ENCODE measurements at regions not wholly inside any gene's neighbourhood (a gene's known extent, or its start where the extent isn't known, plus 50 kb on each side); places are given as distances from the start of the nearest gene placed in this dataset.

DNA sequence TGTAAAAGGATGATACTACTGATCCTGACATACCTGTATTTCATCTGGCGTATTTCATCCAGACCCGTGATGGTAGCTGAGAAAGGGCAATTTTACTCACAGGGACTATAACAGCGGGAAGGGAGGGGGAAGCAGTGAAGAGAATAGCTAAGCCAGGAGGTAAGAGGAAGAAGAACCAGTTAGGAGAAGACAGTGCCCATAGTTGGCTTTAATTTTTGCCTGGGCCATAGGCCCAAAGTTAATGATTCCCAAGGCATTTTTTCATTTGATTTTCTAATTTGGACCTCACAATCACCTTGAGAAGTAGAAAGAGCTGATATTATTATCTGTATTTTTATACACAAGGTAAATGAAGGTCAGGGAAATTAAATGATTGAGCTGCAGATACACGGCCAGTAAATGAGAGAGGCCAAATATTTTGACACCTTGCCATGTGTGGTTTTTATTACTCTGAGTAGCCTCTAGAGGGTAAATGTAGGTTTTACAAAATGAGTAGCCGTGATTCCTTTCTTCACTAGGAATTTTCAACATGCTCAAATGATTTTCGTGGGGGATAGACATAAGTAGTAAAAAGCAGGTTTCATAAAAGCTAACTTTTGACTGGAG, 382.2 kb downstream of the FUT8 start:
- no peak overlapping the region for H3K4me3 ChIP-seq (ENCODE audit: low read depth in 1 of 3, low read length in 3 of 3)
- 79 to 82% (median 82%) methylated on average over 6 of the region's 6 CpGs for WGBS, 3 donors
- FAIRE-seq (no peak), DNase-seq (no peak)
- H3K4me1 ChIP-seq (ENCODE audit: control insufficient read depth in 3 of 3, insufficient read depth in 2 of 3, low read depth in 1 of 3, low read length in 2 of 3): no peaks in the 10 kb centered on the region
- no peak overlapping the region for H3K27ac ChIP-seq (ENCODE audit: low read depth in 1 of 3, low read length in 2 of 3)
- H3K36me3 ChIP-seq (ENCODE audit: control insufficient read depth in 3 of 3, insufficient read depth in 2 of 3, low read depth in 1 of 3, low read length in 3 of 3): no peaks in the 10 kb centered on the region
- no peaks in the 10 kb centered on the region for H3K27me3 ChIP-seq (ENCODE audit: control insufficient read depth in 3 of 3, insufficient read depth in 3 of 3, low read length in 3 of 3)
- H3K9me3 ChIP-seq (ENCODE audit: control insufficient read depth in 2 of 2, insufficient read depth in 1 of 2, low read depth in 1 of 2, low read length in 1 of 2): no peaks in the 10 kb centered on the region

DNA sequence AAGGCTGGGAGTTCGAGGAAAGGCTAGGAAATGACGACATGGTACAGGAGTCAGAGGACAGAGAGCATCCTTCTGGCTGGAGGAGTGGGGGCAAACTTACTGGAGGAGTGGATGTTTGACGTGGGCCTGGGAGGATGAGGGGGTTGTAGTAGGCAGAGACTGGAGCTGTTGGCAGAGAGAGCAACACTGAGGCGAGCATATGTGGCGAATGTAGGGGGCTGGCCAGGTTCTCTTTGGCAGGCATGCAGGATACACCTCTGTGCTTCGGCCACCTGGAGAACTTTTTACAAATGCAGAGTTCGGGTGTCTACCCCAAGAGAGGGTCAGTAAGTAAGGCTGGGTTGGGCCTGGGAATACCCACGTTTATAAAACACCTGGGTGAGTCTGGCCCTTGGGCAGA, 385.7 kb downstream of the FUT8 start:
- H3K27me3 ChIP-seq (ENCODE audit: control insufficient read depth in 3 of 3, insufficient read depth in 3 of 3, low read length in 3 of 3): no peaks in the 10 kb centered on the region
- H3K4me3 ChIP-seq (ENCODE audit: low read depth in 1 of 3, low read length in 3 of 3): no peak overlapping the region
- WGBS, 3 donors: 86 to 92% (median 90%) methylated on average over 8 of the region's 8 CpGs
- H3K36me3 ChIP-seq (ENCODE audit: control insufficient read depth in 3 of 3, insufficient read depth in 2 of 3, low read depth in 1 of 3, low read length in 3 of 3): no peaks in the 10 kb centered on the region
- no peaks in the 10 kb centered on the region for H3K4me1 ChIP-seq (ENCODE audit: control insufficient read depth in 3 of 3, insufficient read depth in 2 of 3, low read depth in 1 of 3, low read length in 2 of 3)
- FAIRE-seq: no peak
- no peak for DNase-seq
- H3K9me3 ChIP-seq (ENCODE audit: control insufficient read depth in 2 of 2, insufficient read depth in 1 of 2, low read depth in 1 of 2, low read length in 1 of 2): no peaks in the 10 kb centered on the region
- H3K27ac ChIP-seq (ENCODE audit: low read depth in 1 of 3, low read length in 2 of 3): no peak overlapping the region

DNA sequence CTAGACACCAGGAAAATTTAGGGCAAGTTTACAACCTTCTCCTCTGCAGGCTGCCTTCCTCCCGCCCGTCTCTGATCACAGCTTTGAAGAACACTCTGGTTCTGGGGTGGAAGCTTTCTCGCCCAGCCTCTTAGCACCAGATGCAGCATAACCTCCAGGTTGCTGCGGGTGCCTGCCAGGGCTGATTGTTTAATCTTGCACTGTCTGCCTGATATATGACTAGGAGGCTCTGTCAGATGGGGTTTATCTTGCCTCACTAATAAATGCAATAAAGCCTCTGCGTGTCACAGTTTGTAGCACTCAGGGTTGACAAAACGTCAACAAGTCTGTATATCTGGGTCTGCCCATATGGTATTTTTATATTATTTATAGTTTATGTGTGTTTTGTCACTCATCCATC, 388.2 kb downstream of the FUT8 start:
- FAIRE-seq (no peak), DNase-seq (no peak)
- Histone ChIP-seq H3K4me1 (ENCODE audit: control insufficient read depth in 3 of 3, insufficient read depth in 2 of 3, low read depth in 1 of 3, low read length in 2 of 3) (no peaks in the 10 kb centered on the region), H3K9me3 (ENCODE audit: control insufficient read depth in 2 of 2, insufficient read depth in 1 of 2, low read depth in 1 of 2, low read length in 1 of 2) (no peaks in the 10 kb centered on the region), H3K27ac (ENCODE audit: low read depth in 1 of 3, low read length in 2 of 3) (no peak overlapping the region), H3K36me3 (ENCODE audit: control insufficient read depth in 3 of 3, insufficient read depth in 2 of 3, low read depth in 1 of 3, low read length in 3 of 3) (no peaks in the 10 kb centered on the region), H3K27me3 (ENCODE audit: control insufficient read depth in 3 of 3, insufficient read depth in 3 of 3, low read length in 3 of 3) (no peaks in the 10 kb centered on the region), H3K4me3 (ENCODE audit: low read depth in 1 of 3, low read length in 3 of 3) (no peak overlapping the region)
- 85 to 92% (median 89%) methylated on average over 6 of the region's 6 CpGs for WGBS, 3 donors

DNA sequence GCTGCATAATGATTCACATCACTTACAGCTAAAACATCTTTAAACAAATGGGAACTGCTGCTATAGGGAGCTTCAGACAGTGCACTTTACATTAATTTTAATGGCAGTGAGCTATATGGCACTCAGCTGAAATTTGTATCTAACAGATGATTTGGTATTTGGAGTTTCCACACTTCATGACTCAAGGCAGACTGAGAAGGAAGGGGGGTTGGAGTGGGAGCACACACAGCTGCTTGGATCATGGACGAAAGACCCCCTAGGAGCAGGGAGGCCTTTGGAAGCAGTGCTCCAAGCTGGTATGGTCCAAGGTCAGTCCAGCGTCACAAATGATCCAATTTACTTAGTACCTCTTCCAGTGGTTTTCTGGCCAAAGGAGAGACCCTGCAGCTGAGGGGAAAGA, 389.7 kb downstream of the FUT8 start:
- 83 to 94% (median 85%) methylated on average over 2 of the region's 2 CpGs for WGBS, 3 donors
- no peaks in the 10 kb centered on the region for H3K27me3 ChIP-seq (ENCODE audit: control insufficient read depth in 3 of 3, insufficient read depth in 3 of 3, low read length in 3 of 3)
- no peak for FAIRE-seq

DNA sequence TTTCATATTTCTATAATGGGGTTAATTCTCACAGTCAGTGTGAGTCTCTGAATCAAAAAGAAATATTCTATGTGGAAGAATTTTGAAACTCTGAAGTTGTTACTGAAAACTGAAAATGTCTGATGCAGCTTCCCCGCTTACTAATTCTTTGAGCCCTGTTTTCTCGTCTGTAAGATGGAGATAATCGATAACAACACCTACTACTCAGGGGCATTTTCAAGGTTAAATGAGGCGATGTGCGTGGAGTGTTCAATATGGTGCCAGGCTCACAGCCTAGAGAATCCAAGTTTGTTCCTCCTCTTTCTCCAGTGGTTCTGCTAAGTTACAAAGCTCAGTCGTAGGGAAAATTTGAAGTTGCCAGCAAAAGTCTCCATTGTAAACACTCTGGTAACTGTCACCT, 391.4 kb downstream of the FUT8 start:
- 79 to 90% (median 87%) methylated on average over 6 of the region's 6 CpGs for WGBS, 3 donors
- Histone ChIP-seq H3K36me3 (ENCODE audit: control insufficient read depth in 3 of 3, insufficient read depth in 2 of 3, low read depth in 1 of 3, low read length in 3 of 3) (no peaks in the 10 kb centered on the region), H3K4me1 (ENCODE audit: control insufficient read depth in 3 of 3, insufficient read depth in 2 of 3, low read depth in 1 of 3, low read length in 2 of 3) (no peaks in the 10 kb centered on the region), H3K9me3 (ENCODE audit: control insufficient read depth in 2 of 2, insufficient read depth in 1 of 2, low read depth in 1 of 2, low read length in 1 of 2) (peaks cover 0 to 15% of the 10 kb centered on the region in 2 donors), H3K27me3 (ENCODE audit: control insufficient read depth in 3 of 3, insufficient read depth in 3 of 3, low read length in 3 of 3) (no peaks in the 10 kb centered on the region), H3K27ac (ENCODE audit: low read depth in 1 of 3, low read length in 2 of 3) (no peak overlapping the region), H3K4me3 (ENCODE audit: low read depth in 1 of 3, low read length in 3 of 3) (no peak overlapping the region)
- FAIRE-seq (no peak), DNase-seq (no peak)

More for the DNA sequence above, 389.7 kb downstream of the FUT8 start:
- H3K36me3 ChIP-seq (ENCODE audit: control insufficient read depth in 3 of 3, insufficient read depth in 2 of 3, low read depth in 1 of 3, low read length in 3 of 3): no peaks in the 10 kb centered on the region
- no peak overlapping the region for H3K4me3 ChIP-seq (ENCODE audit: low read depth in 1 of 3, low read length in 3 of 3)
- H3K27ac ChIP-seq (ENCODE audit: low read depth in 1 of 3, low read length in 2 of 3): no peak overlapping the region
- peaks cover 0 to under 1% of the 10 kb centered on the region in 2 donors for H3K9me3 ChIP-seq (ENCODE audit: control insufficient read depth in 2 of 2, insufficient read depth in 1 of 2, low read depth in 1 of 2, low read length in 1 of 2)
- no peak for DNase-seq
- no peaks in the 10 kb centered on the region for H3K4me1 ChIP-seq (ENCODE audit: control insufficient read depth in 3 of 3, insufficient read depth in 2 of 3, low read depth in 1 of 3, low read length in 2 of 3)

DNA sequence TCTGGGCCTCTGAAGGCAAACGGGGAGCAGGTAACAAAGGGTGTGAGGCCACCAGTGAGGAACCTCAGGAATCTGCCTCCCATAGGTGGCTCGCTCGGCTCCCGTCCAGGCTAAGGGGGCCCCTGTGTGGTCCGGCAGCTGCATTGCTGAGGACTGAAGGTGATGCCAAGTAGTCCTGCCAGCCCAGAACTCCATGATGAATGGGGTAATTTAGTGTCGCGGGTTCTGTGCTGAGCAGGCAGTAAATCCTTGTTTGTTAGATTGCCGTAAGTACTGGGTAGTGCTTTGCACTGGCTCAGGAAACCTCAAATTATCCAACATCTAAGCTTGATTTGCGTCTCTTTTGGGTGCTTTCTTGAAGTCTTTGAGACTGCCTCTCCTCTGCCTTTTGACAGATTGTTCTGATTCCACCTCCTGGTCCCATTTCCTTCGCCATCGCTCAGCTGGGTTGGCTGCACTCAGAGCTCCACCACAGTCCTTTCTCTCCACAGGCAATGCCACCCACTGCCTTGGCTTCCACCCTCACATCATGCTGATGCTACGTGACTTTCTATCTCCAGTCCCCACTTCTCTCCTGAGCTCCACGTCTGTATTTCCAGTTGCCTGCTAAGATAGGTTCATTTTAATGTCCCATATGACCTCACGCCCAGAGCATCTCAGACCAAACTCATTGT, 392.0 kb downstream of the FUT8 start:
- no peaks in the 10 kb centered on the region for H3K4me1 ChIP-seq (ENCODE audit: control insufficient read depth in 3 of 3, insufficient read depth in 2 of 3, low read depth in 1 of 3, low read length in 2 of 3)
- FAIRE-seq (no peak), DNase-seq (no peak)
- no peak overlapping the region for H3K4me3 ChIP-seq (ENCODE audit: low read depth in 1 of 3, low read length in 3 of 3)
- H3K9me3 ChIP-seq (ENCODE audit: control insufficient read depth in 2 of 2, insufficient read depth in 1 of 2, low read depth in 1 of 2, low read length in 1 of 2): peaks cover 0 to 22% of the 10 kb centered on the region in 2 donors
- H3K27me3 ChIP-seq (ENCODE audit: control insufficient read depth in 3 of 3, insufficient read depth in 3 of 3, low read length in 3 of 3): no peaks in the 10 kb centered on the region
- WGBS, 3 donors: 76 to 82% (median 80%) methylated on average over 14 of the region's 14 CpGs
- H3K36me3 ChIP-seq (ENCODE audit: control insufficient read depth in 3 of 3, insufficient read depth in 2 of 3, low read depth in 1 of 3, low read length in 3 of 3): no peaks in the 10 kb centered on the region
- no peak overlapping the region for H3K27ac ChIP-seq (ENCODE audit: low read depth in 1 of 3, low read length in 2 of 3)

DNA sequence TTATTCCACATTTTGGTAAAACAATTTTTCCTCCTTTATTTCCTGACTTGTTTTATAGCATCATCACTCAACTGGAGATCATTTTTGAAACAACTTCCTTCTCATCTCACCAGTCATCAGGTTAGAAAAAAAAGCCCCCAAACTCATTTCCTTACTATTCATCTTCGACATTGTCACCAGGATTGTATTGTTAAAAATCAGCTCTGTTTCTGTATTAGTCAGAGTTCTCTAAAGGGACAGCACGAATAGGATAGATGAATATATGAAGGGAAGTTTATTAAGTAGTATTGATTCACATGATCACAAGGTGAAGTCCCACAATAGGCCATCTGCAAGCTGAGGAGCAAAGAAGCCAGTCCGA, 392.6 kb downstream of the FUT8 start:
- Histone ChIP-seq H3K27me3 (ENCODE audit: control insufficient read depth in 3 of 3, insufficient read depth in 3 of 3, low read length in 3 of 3) (no peaks in the 10 kb centered on the region), H3K27ac (ENCODE audit: low read depth in 1 of 3, low read length in 2 of 3) (no peak overlapping the region), H3K36me3 (ENCODE audit: control insufficient read depth in 3 of 3, insufficient read depth in 2 of 3, low read depth in 1 of 3, low read length in 3 of 3) (no peaks in the 10 kb centered on the region), H3K9me3 (ENCODE audit: control insufficient read depth in 2 of 2, insufficient read depth in 1 of 2, low read depth in 1 of 2, low read length in 1 of 2) (peaks cover 0 to 24% of the 10 kb centered on the region in 2 donors), H3K4me3 (ENCODE audit: low read depth in 1 of 3, low read length in 3 of 3) (no peak overlapping the region), H3K4me1 (ENCODE audit: control insufficient read depth in 3 of 3, insufficient read depth in 2 of 3, low read depth in 1 of 3, low read length in 2 of 3) (no peaks in the 10 kb centered on the region)
- WGBS, 3 donors: 75 to 81% (median 76%) methylated on average over 3 of the region's 3 CpGs
- FAIRE-seq: no peak
- no peak for DNase-seq

DNA sequence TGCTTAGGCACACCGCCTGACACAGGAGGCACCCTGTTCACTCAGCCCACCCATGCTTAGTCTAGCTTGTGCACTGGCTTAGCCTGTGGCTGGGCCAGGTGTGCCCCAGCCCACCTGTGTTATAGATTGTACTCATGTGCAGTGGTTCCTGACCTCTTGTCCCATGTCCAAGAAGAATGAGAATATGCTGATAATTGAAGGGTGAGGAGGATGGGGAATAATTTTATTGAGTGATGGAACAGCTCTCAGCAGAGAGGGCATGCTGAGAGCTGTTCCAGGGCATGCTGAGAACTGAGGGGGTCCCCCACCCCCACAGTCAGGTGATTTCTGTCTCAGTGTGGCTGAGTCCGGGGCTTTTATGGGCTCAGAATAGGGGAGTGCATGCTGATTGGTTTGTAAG, 395.9 kb downstream of the FUT8 start:
- H3K27me3 ChIP-seq (ENCODE audit: control insufficient read depth in 3 of 3, insufficient read depth in 3 of 3, low read length in 3 of 3): no peaks in the 10 kb centered on the region
- DNase-seq (no peak), FAIRE-seq (no peak)
- peaks cover 0 to 24% of the 10 kb centered on the region in 2 donors for H3K9me3 ChIP-seq (ENCODE audit: control insufficient read depth in 2 of 2, insufficient read depth in 1 of 2, low read depth in 1 of 2, low read length in 1 of 2)
- no peaks in the 10 kb centered on the region for H3K36me3 ChIP-seq (ENCODE audit: control insufficient read depth in 3 of 3, insufficient read depth in 2 of 3, low read depth in 1 of 3, low read length in 3 of 3)
- no peak overlapping the region for H3K27ac ChIP-seq (ENCODE audit: low read depth in 1 of 3, low read length in 2 of 3)
- 89 to 98% (median 92%) methylated on average over 2 of the region's 2 CpGs for WGBS, 3 donors
- no peak overlapping the region for H3K4me3 ChIP-seq (ENCODE audit: low read depth in 1 of 3, low read length in 3 of 3)
- no peaks in the 10 kb centered on the region for H3K4me1 ChIP-seq (ENCODE audit: control insufficient read depth in 3 of 3, insufficient read depth in 2 of 3, low read depth in 1 of 3, low read length in 2 of 3)

DNA sequence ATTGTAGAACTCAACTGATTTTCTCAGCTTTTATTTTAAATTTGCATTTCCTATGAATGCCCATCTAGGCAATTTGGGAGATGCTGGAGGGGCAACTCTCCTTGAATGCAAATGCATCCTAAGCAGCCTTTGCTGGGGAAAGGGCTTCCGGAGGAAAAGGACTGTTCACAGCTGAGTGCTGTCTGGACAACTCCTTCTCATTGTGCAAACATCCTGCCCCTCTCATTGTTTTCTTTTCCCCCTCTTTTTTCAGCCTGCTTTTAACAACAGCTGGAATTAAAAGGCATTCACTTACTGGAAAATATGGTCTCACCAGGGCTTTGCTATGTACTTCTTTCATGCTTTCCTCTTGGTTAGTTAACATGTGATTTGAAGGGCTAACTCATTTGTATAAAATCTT, 397.8 kb downstream of the FUT8 start:
- Histone ChIP-seq H3K36me3 (ENCODE audit: control insufficient read depth in 3 of 3, insufficient read depth in 2 of 3, low read depth in 1 of 3, low read length in 3 of 3) (no peaks in the 10 kb centered on the region), H3K4me1 (ENCODE audit: control insufficient read depth in 3 of 3, insufficient read depth in 2 of 3, low read depth in 1 of 3, low read length in 2 of 3) (no peaks in the 10 kb centered on the region), H3K9me3 (ENCODE audit: control insufficient read depth in 2 of 2, insufficient read depth in 1 of 2, low read depth in 1 of 2, low read length in 1 of 2) (peaks cover 0 to 24% of the 10 kb centered on the region in 2 donors), H3K27me3 (ENCODE audit: control insufficient read depth in 3 of 3, insufficient read depth in 3 of 3, low read length in 3 of 3) (no peaks in the 10 kb centered on the region), H3K4me3 (ENCODE audit: low read depth in 1 of 3, low read length in 3 of 3) (no peak overlapping the region), H3K27ac (ENCODE audit: low read depth in 1 of 3, low read length in 2 of 3) (no peak overlapping the region)
- WGBS, 3 donors: 47 to 96% (median 81%) methylated on average over 1 of the region's 1 CpG
- FAIRE-seq (no peak), DNase-seq (no peak)
